Sigmoid colon (tissue), 4 donors: ENCODE measurements at regions not wholly inside any gene's neighbourhood (a gene's known extent, or its start where the extent isn't known, plus 50 kb on each side); places are given as distances from the start of the nearest gene placed in this dataset.

Experiments used
- EP300 ChIP-seq, 4 donors: sonication (generic); formaldehyde crosslinking; IDR thresholded peaks; one replicate each; pipeline ENCODE4 v1.6.1; 2017; ENCODE audit warnings: antibody characterized with exemption in 4 of 4
- TF ChIP-seq, protein P1 (sequence below), 4 experiments: fragments of 450-650 bp in 3 of 4; fragments of 200-600 bp in 1 of 4; IDR thresholded peaks; one replicate each; pipeline ENCODE4 v1.5.1; 2016 to 2019; ENCODE audit warnings: antibody characterized with exemption in 4 of 4, mild to moderate bottlenecking in 3 of 4, moderate library complexity in 2 of 4

DNA sequence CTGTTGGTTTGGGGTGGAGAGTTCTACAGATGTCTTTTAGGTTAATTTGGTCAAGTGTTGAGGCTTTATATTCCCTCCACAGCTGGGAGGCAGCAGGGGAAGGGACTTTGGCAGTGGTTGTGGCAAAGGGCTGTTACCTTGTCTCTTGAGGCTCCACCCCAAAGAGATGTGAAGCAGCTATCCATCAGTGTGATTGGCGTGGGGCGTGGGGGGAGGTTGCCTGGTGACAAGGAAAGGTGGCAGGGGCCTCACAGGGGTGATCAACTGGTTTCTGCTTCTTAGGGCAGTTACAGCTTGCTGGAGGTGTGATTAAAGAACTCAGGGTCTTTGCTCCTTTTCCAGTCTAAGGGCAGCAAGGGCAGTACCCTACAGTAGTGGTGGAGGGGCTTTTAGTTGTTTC lies 59.3 kb downstream of the FANCF start:
- no peak for TF ChIP-seq EP300 (IDR thresholded peaks at IDR 0.05)
- TF ChIP-seq, protein P1, sequence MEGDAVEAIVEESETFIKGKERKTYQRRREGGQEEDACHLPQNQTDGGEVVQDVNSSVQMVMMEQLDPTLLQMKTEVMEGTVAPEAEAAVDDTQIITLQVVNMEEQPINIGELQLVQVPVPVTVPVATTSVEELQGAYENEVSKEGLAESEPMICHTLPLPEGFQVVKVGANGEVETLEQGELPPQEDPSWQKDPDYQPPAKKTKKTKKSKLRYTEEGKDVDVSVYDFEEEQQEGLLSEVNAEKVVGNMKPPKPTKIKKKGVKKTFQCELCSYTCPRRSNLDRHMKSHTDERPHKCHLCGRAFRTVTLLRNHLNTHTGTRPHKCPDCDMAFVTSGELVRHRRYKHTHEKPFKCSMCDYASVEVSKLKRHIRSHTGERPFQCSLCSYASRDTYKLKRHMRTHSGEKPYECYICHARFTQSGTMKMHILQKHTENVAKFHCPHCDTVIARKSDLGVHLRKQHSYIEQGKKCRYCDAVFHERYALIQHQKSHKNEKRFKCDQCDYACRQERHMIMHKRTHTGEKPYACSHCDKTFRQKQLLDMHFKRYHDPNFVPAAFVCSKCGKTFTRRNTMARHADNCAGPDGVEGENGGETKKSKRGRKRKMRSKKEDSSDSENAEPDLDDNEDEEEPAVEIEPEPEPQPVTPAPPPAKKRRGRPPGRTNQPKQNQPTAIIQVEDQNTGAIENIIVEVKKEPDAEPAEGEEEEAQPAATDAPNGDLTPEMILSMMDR (IDR thresholded peaks at IDR 0.05), result no peak
